HCT116 (cell line): ENCODE measurements at regions not wholly inside any gene's neighbourhood (a gene's known extent, or its start where the extent isn't known, plus 50 kb on each side); places are given as distances from the start of the nearest gene placed in this dataset.

Source experiments
- CTCF ChIP-seq, 3 experiments: fragments of 200-600 bp in 1 of 3; sonication (generic) in 1 of 3; IDR thresholded peaks in 2 of 3; conservative IDR thresholded peaks in 1 of 3; 2 replicates each; pipeline ENCODE4 v1.5.1; 2012 to 2017; ENCODE audit warnings: low read depth in 2 of 3, low read length in 2 of 3, antibody characterized with exemption in 1 of 3, borderline replicate concordance in 1 of 3, control low read depth in 1 of 3, mild to moderate bottlenecking in 1 of 3, mixed read lengths in 1 of 3, mixed run types in 1 of 3, moderate library complexity in 1 of 3; ENCODE audit not compliant: insufficient read depth in 1 of 3
- POLR2A ChIP-seq: IDR thresholded peaks from 2 replicates; pipeline ENCODE4 v1.7.0; 2011; ENCODE audit warnings: borderline replicate concordance; ENCODE audit not compliant: insufficient read depth, insufficient read length; ENCODE audit errors: extremely low read depth
- POLR2AphosphoS5 ChIP-seq: IDR thresholded peaks from 2 replicates; pipeline ENCODE4 v1.6.1; 2011; ENCODE audit warnings: mild to moderate bottlenecking, low read depth, low read length, moderate library complexity
- TCF7L2 ChIP-seq: IDR thresholded peaks from 2 replicates; pipeline ENCODE4 v1.7.0; 2011; ENCODE audit warnings: borderline replicate concordance, inconsistent platforms; ENCODE audit not compliant: insufficient read depth, insufficient read length; ENCODE audit errors: extremely low read depth

GRCh38 chr14:55910601-55911243, 207.5 kb upstream of the PELI2 start:
- TF ChIP-seq TCF7L2, result no peak
- TF ChIP-seq CTCF (IDR thresholded peaks at IDR 0.05 in 2 of 3, conservative IDR thresholded peaks at IDR 0.05 in 1 of 3; ENCODE audit: borderline replicate concordance in 1 of 3, insufficient read depth in 1 of 3, low read depth in 2 of 3, low read length in 2 of 3), result no peak
- TF ChIP-seq POLR2AphosphoS5, result no peak
- no peak for TF ChIP-seq POLR2A
